Amygdala (tissue), 56 donors: ENCODE measurements at regions not wholly inside any gene's neighbourhood (a gene's known extent, or its start where the extent isn't known, plus 50 kb on each side); places are given as distances from the start of the nearest gene placed in this dataset.
"Not testable (repeated sequence)": the region's sequence is repeated elsewhere in the genome, so short reads cannot be mapped to it uniquely, and the experiment has no call there.

Experiments
- DNase-seq, 56 donors: peaks; one replicate each; lab custom pipeline; 2025; lab: John Stamatoyannopoulos, UW

DNA sequence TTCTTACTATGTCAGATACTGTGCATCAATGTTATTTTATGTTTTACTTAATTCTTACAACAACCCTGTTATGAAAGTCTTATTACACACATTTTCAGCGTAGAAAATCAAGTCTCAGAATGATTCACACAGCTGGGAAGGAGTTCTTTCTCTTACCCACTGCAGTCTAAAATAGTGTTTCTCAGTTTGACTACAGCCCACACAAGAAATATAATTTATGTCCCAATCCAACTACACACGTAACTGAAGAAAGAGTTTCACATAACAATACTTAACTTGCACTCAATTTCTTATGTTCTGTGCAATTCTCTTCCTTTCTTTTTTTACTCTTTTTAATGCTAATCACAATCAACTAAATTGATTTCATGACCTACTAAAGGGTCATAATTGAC, 252.8 kb upstream of the ADGRL2 start:
- no peak for DNase-seq

- DNase-seq: no peak
Measured at GRCh38 chr1:81547261-81547911, 253.3 kb upstream of the ADGRL2 start.

- DNase-seq: no peak
Measured at GRCh38 chr1:81545734-81546133, 255.0 kb upstream of the ADGRL2 start.

DNA sequence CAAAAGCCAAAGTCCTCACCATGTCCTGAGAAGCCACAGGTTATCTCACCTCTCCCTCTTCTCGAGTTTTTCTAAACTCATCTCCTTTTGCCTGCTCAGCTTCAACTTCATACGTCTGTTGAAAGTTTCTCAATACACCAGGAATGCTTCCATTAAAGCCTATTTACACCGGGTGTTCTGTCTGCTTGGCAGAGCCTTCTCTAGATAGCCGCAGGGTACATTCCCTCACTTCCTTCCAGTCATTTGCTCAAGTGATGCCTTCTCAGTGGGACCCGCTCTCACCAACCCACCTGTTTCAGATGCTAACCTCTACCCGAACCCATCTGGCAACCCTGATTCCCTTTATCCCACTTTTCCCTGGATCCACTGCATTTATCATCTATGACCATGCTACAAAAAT, 257.0 kb upstream of the ADGRL2 start:
- no peak for DNase-seq

DNA sequence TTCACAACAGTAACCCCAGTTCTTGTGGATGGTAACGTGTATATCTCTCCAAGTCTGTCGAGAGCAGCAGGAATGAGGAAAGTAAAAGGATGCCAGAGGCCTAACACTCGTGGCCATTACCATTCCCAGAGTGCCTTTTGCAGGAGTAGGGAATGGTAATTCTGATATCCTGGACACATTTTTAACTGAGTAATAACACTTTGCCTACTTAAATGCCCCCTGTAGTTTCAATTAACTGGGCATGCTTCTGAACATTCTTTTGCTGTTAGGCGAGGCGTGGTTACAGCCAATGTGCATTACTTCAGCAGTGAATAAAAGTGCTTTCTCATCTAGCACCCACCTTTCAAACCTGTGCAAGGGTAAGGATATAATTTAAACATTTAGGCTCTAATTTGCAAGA, 258.5 kb upstream of the ADGRL2 start:
- DNase-seq: no peak

DNA sequence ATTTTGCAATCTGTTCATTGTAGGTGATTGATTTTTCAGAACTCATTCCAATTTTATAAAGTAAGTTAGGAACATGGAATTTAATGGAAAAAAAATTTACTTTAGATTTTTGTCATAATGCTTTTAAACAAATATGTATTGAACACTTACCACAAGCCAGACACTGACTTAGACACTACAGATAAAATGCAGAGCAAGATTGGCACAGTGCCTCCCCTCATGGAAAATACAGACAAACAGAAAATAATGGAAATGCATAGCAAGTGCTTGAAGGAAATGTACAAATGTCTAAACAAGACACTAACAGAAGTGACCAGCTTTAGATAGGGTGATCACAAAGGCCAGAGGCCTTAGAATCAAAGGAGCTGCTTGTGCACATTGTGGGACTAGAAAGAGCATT, 260.5 kb upstream of the ADGRL2 start:
- no peak for DNase-seq

GRCh38 chr1:81529014-81529413, 271.7 kb upstream of the ADGRL2 start:
- DNase-seq: no peak

GRCh38 chr1:81525085-81525484, 275.6 kb upstream of the ADGRL2 start:
- DNase-seq: no peak

DNA sequence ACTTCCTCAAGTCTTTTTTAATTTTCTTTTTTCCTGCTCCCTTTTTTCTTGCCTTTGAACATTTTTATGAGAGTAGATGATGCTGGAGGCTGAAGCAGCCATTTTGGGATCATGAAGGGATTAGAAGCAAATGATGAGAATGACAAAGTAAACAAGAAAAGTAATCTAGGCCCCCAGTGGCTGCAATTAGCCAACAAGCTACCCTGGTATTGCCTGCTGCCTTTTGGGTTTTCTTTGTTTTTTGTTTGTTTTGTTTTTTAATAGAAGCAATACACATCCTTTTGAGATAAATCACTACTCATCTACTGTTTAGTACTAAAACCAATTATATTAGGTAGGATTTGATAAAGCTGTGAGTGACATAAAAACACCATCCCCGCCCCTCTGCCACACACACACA, 280.7 kb upstream of the ADGRL2 start:
- DNase-seq: no peak

- no peak for DNase-seq
Measured at GRCh38 chr1:81517987-81518386, 282.7 kb upstream of the ADGRL2 start.

GRCh38 chr1:81513796-81514354, 286.9 kb upstream of the ADGRL2 start:
- no peak for DNase-seq

DNA sequence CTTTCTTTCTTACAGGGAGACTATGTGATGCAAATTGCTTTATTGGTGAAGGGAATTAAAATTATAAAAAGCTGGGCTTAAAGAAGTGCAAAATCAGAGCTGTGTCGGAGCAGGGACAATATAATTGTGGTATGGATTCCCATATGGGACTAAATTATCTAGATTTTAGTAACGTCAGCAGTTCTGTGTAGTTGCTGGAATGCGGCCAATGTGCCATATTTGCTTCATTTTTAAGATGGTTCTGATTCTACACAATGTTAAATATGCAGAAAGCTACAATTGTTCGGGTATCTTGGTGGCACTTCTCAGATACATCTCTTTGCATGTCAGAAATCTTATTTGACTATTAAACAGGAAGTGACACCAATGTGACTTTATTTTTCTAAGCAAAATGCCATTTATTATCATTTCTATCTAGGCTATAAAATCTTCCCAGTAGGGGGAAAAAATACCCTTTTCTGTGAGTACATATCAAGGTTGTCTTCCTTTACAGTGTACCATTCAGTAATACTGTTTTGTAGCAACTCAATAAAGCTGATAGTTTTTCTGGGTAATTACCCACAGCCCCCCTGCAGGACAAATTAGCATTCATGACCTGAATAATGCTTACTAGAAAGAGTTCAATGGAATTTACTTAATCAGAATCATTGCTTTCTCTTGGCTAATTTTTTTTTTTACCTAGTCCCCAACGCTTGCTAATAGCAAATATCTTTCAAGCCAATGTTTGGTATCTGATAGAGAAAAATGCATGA, 288.3 kb upstream of the ADGRL2 start:
- DNase-seq: no peak

DNA sequence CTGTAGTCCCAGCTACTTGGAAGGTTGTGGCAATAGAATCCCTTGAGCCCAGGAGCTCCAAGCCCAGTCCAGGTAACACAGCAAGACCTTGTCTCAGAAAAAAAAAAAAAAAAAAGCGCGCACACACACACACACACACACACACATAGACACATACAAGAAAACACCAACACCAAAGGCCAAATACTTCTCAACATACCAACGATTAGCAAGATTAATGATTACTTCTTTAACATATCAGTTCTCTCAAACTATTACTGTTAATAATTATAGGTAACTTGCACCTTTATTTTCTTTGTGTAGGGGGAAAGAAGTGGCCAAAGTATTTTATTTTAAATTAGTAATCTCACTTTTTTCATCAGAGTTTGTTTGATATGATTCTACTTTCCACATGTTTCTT, 289.5 kb upstream of the ADGRL2 start:
- DNase-seq: no peak

DNA sequence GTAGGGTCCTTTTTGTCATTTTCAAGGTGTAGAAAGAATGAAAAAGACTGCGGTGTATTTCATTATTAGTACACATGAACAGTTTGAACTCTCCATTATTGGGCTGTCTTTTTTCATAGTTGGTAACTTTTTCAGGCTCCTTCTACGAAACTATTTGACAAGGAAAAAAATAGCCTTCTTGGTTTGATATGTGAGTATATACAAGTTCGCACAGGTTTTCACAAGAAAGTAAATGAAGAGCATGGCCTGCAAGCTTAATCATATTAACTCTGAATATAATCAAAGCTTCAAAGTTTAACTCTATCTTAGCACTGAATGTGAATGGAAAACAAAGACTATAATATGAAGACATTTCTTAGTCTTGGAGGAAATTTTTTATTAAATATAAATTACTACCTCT, 290.0 kb upstream of the ADGRL2 start:
- no peak for DNase-seq

DNA sequence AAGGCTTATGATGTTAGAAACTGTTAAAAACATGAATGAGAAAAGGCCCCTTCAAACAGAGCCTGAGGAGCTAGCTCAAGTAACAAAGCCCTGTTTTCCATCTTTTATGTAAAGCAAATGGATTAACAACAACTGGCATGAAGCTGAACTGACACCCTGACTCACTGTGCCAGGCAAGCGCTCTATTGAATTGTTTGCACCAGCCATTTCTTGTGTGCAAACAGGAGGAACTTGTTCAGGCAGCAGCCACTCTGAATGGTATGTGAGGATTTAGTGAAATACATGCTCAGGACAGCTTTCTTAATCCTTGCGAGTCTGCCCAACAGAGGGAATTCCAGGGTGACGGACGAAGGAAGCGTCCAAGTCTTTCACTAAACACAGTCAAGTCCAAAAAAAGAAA, 291.1 kb upstream of the ADGRL2 start:
- DNase-seq: no peak

DNA sequence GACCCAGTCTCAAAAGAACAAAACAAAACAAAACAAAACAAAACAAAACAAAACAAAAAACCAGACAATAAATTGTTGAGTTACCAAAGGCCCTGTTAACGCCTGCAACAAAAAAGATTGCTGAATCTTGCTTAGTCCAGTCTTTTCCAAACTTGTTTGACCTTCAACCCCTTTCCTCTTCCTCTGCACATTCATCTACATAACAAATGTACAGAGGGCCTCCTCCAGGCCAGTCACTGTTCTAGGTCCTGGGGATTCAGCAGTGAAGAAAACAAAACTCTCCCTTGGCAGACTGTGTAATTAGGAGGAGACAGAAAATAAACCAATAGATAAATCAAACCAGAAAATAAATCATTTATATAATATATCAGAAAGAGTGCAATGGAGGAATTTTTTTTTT, 294.0 kb upstream of the ADGRL2 start:
- no peak for DNase-seq

- DNase-seq: no peak
Measured at GRCh38 chr1:81505831-81506230, 294.9 kb upstream of the ADGRL2 start.

DNA sequence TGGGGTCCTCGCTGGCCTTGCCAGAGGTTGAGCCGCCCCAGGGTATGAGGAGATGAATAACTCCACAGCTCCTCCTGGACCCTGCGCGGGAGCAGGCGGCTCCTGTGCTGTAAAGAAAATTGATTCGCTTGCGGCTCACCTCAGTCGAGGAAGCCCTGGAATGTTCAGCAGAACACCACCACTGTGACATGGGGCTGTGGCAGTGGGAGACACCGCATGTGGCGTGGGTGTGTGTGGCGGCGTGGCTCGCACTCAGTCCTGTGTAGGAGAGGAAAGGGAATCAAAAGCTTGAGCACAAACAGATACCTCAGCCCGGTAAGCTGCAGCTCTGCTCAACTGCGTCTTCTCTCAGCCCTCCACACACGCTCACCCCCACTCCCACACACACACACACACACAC, 295.9 kb upstream of the ADGRL2 start:
- DNase-seq: not testable (repeated sequence)

DNA sequence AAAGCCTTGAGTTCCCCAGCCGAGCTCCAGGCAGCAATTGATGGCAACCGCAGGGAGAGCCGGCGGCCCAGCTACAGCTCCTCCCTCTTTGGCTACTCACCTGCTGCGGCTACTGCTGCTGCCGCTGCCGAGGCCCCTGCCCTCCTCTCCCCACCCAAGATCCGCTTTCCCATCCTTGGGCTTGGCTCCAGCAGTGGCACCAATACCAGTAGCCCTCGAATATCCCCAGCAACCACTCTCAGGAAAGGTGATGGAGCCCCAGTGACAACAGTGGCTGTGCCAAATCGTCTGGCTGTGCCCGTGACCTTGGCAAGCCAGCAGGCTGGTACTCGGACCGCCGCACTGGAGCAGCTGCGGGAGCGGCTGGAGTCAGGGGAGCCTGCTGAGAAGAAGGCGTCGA, 298.0 kb upstream of the ADGRL2 start:
- DNase-seq: not testable (repeated sequence)

GRCh38 chr1:81501485-81501884, 299.2 kb upstream of the ADGRL2 start:
- DNase-seq: not testable (repeated sequence)

- no peak for DNase-seq
Measured at GRCh38 chr1:81499487-81499886, 301.2 kb upstream of the ADGRL2 start.
